Colonic mucosa (tissue), 4 donors: ENCODE measurements at regions not wholly inside any gene's neighbourhood (a gene's known extent, or its start where the extent isn't known, plus 50 kb on each side); places are given as distances from the start of the nearest gene placed in this dataset.

Source experiments
- DNase-seq: peaks from one replicate; pipeline ENCODE4 v3.0.0-alpha.2; 2020
- H3K27ac ChIP-seq: fragments of 200-600 bp; one replicate; pipeline ENCODE4 v1.8.0; 2021
- H3K27me3 ChIP-seq: fragments of 200-600 bp; one replicate; pipeline ENCODE4 v1.8.0; 2021
- H3K36me3 ChIP-seq: fragments of 200-600 bp; one replicate; pipeline ENCODE4 v1.8.0; 2021
- H3K4me1 ChIP-seq: fragments of 200-600 bp; one replicate; pipeline ENCODE4 v1.8.0; 2021; ENCODE audit warnings: mild to moderate bottlenecking
- H3K4me3 ChIP-seq: fragments of 200-600 bp; one replicate; pipeline ENCODE4 v1.8.0; 2021
- H3K9ac ChIP-seq, 2 donors: one replicate each; pipeline ENCODE4 v1.7.0; 2013; ENCODE audit warnings: control low read depth in 2 of 2, low read depth in 2 of 2, low read length in 2 of 2
- H3K9me3 ChIP-seq: fragments of 200-600 bp; one replicate; pipeline ENCODE4 v1.8.0; 2021
- intact Hi-C: fragments of 100-400 bp; cut with DNase I; formaldehyde crosslinking; loops from one replicate; pipeline ENCODE4 v1.14.1; 2022
- TF ChIP-seq, protein P1 (sequence below): fragments of 200-600 bp; IDR thresholded peaks from one replicate; pipeline ENCODE4 v1.8.0; 2022; ENCODE audit warnings: antibody characterized with exemption, mild to moderate bottlenecking
- donor health status: healthy.
- donor health status: DM: no; HTN: no; CAD: no.
- donor health status: DM: no; HTN: no; CAD: no.

DNA sequence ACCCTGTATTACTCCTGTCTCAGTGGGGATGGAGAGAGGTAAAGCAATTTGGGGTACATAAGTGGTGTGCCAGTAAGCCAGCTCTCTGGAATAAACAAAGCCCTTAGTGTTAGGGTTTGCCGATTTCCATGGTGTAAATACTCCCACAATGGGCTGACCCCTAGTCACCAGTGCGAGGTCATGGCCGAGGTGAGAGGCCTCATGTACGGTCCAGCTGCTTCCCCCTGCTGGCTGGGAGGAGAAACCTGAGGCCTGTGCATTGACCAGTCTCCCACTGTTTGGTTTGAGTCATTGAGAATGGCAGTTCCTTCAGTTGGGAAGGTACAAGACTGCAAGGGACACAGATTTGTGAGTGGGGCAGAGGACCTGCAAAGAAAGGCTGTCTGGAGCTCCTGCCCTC lies 382.0 kb downstream of the CDH26 start:
- H3K27ac ChIP-seq = no peak overlapping the region
- H3K9me3 ChIP-seq = no peaks in the 10 kb centered on the region
- no peak overlapping the region for H3K4me3 ChIP-seq
- no peaks in the 10 kb centered on the region for H3K36me3 ChIP-seq
- TF ChIP-seq, protein P1, sequence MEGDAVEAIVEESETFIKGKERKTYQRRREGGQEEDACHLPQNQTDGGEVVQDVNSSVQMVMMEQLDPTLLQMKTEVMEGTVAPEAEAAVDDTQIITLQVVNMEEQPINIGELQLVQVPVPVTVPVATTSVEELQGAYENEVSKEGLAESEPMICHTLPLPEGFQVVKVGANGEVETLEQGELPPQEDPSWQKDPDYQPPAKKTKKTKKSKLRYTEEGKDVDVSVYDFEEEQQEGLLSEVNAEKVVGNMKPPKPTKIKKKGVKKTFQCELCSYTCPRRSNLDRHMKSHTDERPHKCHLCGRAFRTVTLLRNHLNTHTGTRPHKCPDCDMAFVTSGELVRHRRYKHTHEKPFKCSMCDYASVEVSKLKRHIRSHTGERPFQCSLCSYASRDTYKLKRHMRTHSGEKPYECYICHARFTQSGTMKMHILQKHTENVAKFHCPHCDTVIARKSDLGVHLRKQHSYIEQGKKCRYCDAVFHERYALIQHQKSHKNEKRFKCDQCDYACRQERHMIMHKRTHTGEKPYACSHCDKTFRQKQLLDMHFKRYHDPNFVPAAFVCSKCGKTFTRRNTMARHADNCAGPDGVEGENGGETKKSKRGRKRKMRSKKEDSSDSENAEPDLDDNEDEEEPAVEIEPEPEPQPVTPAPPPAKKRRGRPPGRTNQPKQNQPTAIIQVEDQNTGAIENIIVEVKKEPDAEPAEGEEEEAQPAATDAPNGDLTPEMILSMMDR = no peak
- H3K4me1 ChIP-seq = no peaks in the 10 kb centered on the region
- no peak overlapping the region for H3K9ac ChIP-seq
- no peaks in the 10 kb centered on the region for H3K27me3 ChIP-seq
- intact Hi-C loops = no loop called here
- DNase-seq = no peak

DNA sequence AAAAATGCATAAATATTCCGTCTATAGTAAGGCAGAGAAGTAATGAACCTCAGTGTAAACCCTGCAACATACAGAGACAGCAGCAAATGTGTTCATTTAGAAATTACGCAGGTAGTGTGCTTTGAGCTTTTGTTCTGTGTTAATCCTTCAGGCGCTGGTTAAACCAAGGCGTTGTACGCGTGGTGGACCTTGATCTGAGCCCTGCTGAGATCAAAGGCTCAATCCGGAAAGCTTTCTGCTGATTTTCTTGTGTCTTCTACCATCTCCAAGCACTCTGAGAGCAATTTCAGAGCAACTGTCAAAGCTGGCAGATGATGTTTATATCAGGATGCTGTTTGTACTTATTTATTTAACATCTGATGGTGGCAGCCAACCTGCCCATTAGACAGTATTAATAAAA lies 382.8 kb downstream of the CDH26 start:
- no peaks in the 10 kb centered on the region for H3K27me3 ChIP-seq
- no peaks in the 10 kb centered on the region for H3K4me1 ChIP-seq
- TF ChIP-seq, protein P1 = no peak
- no peak overlapping the region for H3K4me3 ChIP-seq
- H3K27ac ChIP-seq = no peak overlapping the region
- DNase-seq = no peak
- H3K9me3 ChIP-seq = no peaks in the 10 kb centered on the region
- no peak overlapping the region for H3K9ac ChIP-seq
- H3K36me3 ChIP-seq = no peaks in the 10 kb centered on the region
- intact Hi-C loops = no loop called here

DNA sequence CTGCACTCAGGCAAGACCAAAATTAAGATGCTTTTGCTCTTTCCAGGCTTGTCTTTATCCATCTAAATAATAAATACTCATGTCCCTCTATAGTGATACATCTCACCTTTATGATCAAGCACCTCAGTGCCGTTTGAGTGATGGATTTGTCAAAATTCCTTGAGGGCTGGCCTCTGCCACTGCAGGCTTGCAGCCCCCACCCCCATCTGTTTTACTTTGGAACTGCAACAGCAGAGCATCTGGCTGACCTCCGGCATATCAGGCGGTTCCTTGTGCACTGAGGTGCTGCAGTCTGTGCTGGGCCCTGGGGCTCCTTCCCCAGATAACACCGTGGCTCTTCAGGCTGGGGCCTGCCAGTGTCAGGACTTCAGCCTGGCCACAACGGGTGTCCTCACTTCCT lies 386.9 kb downstream of the CDH26 start:
- TF ChIP-seq, protein P1 = no peak
- intact Hi-C loops = no loop called here
- Histone ChIP-seq H3K4me1 (no peaks in the 10 kb centered on the region), H3K4me3 (no peak overlapping the region), H3K27ac (no peak overlapping the region), H3K36me3 (no peaks in the 10 kb centered on the region), H3K9me3 (no peaks in the 10 kb centered on the region), H3K9ac (no peak overlapping the region), H3K27me3 (no peaks in the 10 kb centered on the region)
- no peak for DNase-seq

DNA sequence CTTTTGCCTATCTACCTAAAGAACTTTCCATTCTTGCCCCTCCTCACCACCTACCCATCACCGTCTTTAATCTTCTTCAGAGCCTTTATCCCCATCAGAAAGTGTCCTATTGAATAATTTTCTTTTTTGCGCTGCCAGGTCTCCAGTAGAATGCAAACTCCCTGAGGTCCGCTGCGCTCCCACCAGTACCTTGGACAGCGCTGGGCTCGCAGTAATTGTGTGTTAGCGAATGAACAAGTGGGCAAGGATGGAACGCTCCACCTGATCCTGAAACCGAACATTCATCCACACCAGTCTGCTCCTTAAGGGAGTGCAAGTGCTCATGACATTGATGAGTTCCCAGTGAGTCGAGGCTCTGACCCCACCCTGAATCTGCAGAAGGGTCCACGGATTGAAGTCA lies 391.2 kb downstream of the CDH26 start:
- H3K27me3 ChIP-seq = no peaks in the 10 kb centered on the region
- DNase-seq = no peak
- no peaks in the 10 kb centered on the region for H3K36me3 ChIP-seq
- H3K9ac ChIP-seq = no peak overlapping the region
- H3K4me3 ChIP-seq = no peak overlapping the region
- no peaks in the 10 kb centered on the region for H3K9me3 ChIP-seq
- no peaks in the 10 kb centered on the region for H3K4me1 ChIP-seq
- no peak overlapping the region for H3K27ac ChIP-seq
- TF ChIP-seq, protein P1 = no peak
- intact Hi-C loops = no loop called here

DNA sequence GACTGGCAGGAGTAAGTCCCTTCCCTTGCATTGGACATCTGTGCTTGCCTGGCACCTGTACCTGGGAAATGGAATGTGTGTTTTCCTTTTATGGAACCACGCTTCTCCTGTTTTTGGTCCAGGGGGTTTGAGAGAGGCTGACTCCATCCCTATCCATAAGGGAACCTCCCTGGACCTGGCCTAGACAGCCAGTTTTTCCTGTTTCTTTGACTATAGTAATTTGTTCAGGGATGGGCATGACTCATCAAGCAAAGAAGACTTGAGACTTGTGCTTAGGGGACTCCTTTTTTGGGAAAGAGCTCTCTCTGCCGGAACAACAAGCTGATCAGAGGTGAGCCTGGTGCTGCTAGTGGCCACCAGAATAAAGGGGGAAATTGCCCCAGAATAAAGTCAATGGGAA lies 393.8 kb downstream of the CDH26 start:
- Histone ChIP-seq H3K9me3 (no peaks in the 10 kb centered on the region), H3K4me3 (no peak overlapping the region), H3K36me3 (no peaks in the 10 kb centered on the region), H3K4me1 (no peaks in the 10 kb centered on the region), H3K27me3 (no peaks in the 10 kb centered on the region), H3K27ac (no peak overlapping the region), H3K9ac (no peak overlapping the region)
- DNase-seq = no peak
- TF ChIP-seq, protein P1 = no peak
- intact Hi-C loops = no loop called here

DNA sequence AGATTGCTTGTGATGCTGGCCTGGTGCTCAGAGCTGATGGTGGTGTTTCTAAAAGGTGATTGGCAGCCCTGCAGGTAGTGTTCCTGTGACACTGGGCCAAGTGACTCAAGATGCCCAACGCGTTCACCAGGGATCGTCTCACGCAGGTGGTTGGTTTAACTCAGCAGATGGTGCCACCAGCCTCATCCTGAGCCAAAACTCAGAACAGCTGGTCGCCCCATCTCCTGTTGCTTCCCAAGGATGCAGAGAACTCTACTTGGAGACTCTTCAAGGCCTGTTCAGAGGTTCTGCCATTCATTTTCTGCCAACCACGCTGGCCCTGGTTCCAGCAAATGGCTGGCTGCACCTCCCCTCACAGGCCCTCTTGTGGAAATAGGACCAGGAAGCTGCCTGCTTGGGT lies 394.4 kb downstream of the CDH26 start:
- Histone ChIP-seq H3K4me1 (no peaks in the 10 kb centered on the region), H3K36me3 (no peaks in the 10 kb centered on the region), H3K9me3 (no peaks in the 10 kb centered on the region), H3K4me3 (no peak overlapping the region), H3K27ac (no peak overlapping the region), H3K27me3 (no peaks in the 10 kb centered on the region), H3K9ac (no peak overlapping the region)
- DNase-seq = no peak
- TF ChIP-seq, protein P1 = no peak
- intact Hi-C loops = no loop called here
